IPS DF 19.7 (cell line): ENCODE measurements at regions not wholly inside any gene's neighbourhood (a gene's known extent, or its start where the extent isn't known, plus 50 kb on each side); places are given as distances from the start of the nearest gene placed in this dataset.
A peak's percentile ranks its signal among the peaks of the same experiment; 100 is the strongest.

ENCODE experiments used
- DNase-seq: peaks from one replicate; pipeline ENCODE4 v3.0.0-alpha.2; 2013; ENCODE audit warnings: low read depth, low spot score

DNA sequence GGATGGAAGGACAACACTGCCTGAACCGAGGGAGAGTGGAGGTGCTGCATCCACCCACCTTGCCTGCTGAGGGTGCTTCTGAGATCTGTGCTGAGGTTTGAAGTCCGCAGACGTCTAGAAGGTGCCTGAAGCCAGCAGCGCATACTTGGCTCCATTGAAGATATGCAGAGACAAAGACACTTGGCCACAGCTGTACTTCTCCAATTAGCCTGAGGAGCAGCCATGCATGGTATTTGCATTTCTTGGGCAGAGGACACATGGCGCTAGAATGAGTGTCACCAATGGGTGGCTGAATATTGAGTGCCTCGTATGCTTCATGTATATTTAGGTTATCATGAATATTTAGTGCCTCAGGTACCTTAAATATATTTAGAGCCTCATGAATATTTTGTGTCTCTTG, 128.7 kb upstream of the ATP6AP2 start:
- DNase-seq = no peak

DNA sequence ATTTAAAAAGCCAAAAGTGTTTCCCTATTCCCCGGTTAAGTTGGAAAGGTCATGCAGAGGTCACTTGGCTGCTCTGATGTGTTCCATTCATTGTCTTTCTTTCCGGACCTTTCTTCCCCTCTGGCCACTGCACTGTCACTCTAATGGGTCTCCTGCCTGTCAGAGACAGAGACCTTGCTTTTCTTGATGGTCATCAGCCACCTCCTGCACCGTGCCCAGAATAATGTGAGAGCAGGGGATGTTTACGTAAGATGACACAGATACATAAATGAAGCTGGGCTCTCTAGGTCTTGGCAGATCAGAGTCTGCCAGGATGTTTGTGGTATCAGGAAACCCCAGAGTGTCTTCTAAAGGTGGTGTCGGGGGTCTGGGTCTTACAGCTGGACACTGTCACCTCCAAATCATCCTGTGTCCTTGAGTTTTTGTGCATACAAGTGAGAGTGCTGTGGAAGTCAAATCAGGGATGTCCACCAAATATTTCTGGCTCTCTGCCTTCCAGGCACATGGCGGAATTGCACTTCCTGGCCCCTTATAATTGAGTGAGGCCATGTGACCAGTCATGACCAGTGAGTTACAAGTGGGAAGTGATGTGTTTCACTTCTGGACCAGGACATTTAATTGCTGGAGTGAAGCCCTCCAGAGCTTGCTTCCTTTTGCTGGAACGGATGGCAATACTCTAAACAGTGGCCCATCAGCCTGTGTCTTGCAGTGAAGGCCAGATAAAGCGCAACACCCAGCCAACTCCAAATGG, 130.6 kb upstream of the ATP6AP2 start:
- no peak for DNase-seq

DNA sequence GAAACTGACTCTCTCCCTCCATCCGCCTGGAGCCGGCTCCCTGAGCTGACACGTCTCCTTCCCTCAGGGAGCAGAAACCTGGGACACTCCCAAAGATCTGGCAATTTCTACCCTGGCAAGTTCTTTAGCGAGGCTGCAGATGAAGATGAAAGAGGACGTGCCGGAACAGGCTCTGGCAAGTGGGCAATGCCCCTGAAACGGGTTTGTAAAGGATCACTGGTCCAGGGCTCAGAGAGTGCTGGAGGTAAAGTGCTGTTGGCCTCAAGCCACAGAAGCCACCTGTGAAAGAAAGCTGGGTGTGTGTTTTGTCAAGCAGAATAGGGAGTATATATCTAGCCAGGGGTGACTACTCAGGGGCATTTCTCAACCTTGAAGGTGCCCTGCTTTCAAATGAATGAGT, 131.4 kb upstream of the ATP6AP2 start:
- DNase-seq = no peak

DNA sequence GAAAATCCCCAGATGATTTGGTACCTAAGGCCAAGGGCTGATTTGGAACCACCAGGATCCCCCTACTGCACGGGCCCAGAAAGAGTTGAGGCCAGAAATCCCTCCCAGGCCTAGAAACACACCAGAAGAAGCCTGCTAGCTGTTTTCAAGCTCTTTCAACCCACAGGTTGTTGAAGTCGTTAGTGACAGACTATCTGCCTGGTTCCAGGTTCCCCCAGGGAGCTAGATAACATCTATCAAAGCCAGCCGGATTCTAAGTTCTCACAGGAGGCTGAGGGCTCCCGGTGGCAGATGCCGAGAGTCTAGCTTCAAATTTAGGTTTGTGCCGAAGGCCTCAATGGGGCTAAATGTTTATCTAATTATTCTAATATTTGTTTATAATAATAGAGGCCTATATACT, 132.0 kb upstream of the ATP6AP2 start:
- no peak for DNase-seq

DNA sequence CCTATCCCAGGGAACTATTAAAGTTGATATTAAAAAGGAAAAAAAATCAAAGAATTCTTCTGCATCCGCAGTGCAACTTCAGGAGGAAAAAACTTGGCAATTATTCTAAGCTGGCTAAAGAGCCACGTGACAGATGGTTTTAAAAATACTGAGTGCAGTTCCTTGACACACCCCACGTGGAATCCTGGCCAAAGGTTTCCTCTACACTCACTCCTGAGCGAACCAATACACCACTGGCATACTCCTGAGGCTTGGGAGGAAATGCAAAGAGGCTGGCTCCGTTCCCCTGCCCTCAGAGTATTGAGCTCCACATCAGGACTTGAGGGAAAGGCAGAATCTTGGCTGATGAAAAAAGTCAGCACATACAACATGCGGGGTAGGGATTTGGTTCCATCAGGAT, 133.8 kb upstream of the ATP6AP2 start:
- no peak for DNase-seq

DNA sequence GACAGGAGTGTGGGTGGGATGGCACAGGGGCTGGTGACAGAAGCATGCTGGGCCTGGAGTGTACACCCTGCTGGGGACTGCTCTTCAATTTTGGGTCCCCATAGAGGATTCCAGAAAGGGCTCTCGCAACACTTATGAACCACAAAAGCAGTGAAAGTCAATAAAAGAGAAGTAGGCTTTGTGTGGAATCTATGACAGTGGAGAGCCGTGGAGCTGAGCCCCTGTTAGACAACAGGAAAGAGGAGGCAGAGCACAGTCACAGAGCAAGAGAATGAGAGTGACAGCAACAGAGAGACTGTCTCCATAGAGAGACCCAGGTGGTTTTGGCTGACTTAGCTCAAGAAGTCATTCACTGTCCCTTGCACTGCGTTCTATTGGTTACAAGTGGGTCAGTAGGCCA, 135.1 kb upstream of the ATP6AP2 start:
- DNase-seq = no peak

DNA sequence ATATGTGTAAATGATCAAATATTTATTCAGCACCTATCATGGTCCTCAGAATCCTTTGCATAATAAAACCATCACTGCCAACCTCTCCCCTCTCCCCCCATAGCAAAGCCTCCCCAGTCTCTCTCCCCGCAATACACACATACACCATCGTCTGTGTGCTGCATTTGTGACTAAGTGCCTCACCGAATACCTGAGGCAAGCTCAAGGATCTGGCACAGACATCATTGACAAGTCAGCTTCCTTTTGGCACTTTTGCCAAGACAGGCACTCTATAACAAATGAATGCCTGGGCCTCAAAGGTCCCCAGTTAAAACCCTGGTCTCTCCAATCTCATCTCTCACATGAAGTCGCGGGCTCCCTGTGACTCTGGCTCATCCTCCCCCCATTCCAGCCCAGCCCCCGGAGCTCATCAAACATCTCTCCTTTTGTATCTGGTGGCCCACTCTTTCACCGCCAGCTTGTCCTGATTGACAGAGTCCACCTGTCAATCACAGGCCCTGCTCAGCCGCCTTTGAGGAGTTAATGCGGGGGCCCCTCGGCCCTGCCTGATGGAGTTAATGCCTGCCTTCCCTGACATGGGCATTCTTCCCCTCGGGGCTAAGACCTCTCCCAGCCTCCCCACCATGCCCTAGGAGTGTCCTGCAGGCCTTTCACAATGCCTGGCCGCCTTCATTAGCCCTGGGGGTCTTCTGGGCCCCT, 135.8 kb upstream of the ATP6AP2 start:
- DNase-seq = no peak

DNA sequence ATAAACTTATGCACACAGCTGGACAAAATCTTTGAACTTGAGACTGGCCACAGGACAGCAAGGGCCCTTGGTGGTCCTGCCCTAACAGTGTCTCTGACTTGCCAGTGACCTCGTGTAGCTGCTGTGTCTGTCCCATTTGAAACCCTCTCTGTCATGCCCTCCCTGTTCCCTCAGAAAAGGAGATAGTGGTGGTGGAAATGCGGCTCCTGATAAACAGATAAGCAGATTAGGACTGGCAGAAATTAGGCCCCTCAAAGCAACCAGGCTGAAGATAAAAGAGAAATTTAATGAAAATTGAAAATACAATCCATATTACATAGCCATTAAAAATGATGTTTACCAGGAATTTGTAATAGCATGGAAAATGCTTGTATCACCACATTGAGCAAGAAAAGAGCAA, 136.6 kb upstream of the ATP6AP2 start:
- no peak for DNase-seq

DNA sequence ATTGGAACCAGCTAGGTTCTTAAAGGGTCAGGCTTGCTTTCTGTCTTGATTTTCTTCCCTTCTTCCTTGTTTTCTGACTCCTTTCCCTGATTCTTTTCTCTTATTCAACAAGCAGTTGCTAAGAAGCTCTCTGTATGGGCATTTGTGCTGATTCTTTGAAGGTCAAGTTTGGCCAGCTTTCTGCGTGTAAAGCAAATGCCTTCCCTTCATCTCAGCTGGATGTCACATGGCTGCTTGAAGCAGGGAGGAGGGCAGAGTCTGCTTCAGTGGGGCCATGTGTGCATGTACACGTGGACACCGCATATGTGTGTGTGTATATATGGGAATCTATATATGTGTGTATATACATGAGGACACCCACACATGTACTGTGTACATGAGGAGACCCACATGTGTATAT, 139.9 kb upstream of the ATP6AP2 start:
- DNase-seq = no peak

DNA sequence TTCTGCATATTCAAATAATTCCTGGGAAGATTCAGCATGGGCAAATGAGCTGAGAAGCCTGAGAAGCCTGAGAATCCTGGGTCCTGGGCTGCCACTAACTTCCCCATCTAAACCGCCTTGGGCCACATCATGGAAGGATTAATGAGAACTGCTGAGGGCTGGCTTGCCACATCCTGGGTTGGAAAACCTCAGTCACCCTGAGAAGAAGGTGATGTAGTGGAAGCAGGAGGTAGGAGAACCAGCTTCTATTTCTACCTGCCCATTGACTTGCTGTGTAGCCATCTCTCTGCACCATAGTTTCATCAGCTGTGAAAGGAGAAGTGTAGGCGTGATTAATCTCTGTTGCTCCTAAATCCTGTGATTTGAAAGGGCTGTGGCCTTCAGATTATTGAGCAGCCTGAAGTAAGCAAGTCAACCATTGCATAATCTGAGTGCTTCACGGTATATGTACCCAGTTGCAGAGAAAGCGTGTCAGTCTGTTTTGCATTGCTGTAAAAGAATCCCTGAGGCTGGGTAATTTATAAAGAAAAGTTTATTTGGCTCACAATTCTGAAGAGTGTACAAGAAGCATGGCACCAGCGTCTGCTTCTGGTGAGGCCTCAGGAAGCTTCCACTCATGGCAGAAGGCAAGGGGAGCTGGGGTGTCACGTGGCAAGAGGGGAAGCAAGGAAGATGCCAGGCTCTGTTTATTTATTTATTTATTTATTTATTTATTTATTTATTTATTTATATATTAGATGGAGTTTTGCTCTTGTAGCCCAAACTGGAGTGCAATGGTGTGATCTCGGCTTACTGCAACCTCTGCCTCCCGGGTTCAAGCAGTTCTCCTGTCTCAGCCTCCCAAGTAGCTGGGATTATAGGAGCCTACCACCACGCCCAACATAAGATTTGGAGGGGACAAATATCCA, 140.9 kb upstream of the ATP6AP2 start:
- no peak for DNase-seq

DNA sequence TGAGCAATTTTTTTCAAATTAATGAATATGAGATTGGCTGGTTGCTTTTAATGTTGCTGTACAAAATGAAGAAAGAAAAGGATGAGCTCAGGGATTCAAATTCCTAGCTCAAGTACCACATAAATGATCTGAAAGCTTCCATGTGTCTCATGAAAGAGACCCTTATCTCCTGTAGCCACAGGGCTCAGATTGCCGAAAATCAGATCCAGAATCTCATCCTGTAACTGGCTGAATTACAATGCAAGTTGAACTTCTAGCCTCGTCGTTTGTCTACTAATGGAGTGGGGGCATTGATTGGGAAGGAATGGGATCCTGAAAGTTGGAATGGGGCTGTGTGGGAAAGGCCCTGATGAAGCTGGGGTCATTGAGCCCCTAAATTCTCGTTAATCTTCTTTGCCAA, 143.4 kb upstream of the ATP6AP2 start:
- no peak for DNase-seq

DNA sequence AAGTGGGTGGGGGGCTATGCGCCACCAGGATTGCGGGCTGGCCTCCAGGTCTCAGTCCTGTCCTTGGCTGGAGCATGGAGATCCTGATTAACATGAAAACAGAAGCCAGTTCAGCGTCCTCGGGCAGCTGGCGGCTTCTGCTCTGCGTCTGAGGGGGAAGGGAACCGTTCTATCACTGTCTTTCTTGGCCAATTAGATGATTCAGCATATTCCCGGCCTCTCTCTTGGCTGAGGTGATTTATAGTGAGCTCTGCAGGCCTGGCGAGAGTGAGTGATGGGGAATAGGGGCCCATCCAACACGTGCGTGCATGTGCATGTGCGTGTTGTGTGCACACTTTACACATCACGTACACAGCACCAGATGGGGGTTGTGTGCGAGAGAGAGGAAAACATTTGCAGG, 145.8 kb upstream of the ATP6AP2 start:
- DNase-seq = peak; percentile 15

DNA sequence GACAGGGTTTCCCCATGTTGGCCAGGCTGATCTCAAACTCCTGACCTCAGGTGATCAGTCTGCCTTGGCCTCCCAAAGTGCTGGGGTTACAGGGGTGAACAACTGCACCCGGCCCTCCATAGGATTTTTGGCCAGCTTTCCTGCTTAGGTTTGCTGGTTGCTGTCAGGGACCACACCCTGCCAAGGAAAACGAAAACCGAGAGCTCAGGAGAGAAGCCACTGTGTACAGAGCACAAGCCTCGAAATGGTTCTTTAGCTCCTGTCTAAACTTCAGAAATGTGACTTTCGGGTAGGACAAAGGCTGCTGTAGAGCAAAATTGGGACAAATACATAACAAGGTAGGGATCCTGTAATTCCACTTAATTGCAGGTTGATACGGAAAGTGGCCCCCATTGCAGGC, 146.3 kb upstream of the ATP6AP2 start:
- DNase-seq = no peak

DNA sequence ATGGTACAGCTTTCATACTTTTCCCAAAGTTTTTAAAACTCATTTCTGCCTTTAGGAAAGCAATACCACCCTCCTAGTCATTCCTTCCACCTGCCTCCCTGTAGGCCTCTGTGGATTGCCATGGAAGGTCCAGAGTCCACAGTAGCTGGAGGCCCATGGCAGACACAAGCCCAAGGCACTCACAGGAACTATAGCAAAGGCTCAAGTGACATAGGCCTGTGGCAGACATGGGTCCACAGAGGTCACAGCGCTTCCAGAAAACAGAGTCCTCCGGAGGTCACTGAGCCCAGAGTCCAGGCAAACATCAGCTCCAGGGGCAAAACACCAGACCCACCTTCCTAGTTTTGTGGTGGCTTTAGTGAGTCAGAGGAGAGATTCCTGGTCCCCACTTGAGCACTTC, 147.6 kb upstream of the ATP6AP2 start:
- no peak for DNase-seq

DNA sequence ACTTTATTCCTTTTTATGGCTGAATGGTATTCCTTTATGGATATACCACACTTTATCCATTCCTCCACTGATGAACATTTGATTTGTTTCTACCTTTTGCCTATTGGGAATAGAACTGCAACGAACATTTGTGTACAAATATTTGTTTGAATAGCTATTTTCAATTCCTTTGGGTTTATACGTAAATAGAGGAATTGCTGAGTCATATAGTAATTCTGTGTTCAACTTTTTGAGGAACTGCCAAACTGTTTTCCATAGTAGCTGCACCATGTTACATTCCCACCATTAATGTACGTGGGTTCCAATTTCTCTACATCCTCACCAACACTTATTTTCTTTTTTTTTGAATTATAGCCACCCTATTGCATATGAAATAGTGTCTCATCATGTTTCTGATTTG, 156.5 kb upstream of the ATP6AP2 start:
- DNase-seq = no peak

DNA sequence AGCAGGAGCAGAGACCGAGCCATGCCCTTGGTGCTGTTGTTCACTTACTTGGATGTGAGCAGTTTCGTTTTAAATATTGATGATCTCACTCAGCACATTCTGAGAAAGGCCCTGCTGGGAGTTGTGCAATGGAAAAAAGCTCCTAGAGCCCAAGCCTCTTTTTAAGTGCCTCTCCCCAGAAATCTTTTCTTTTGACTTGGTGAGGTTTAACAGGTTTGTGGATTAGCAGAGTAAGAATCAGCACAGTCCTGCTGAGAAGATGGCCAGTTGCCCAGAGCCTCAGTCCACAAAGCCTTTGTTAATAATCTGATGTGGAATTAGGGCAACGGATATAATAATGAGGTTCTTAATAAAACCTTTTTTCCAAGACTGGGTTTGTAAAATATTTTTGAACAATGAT, 157.5 kb upstream of the ATP6AP2 start:
- DNase-seq = no peak

DNA sequence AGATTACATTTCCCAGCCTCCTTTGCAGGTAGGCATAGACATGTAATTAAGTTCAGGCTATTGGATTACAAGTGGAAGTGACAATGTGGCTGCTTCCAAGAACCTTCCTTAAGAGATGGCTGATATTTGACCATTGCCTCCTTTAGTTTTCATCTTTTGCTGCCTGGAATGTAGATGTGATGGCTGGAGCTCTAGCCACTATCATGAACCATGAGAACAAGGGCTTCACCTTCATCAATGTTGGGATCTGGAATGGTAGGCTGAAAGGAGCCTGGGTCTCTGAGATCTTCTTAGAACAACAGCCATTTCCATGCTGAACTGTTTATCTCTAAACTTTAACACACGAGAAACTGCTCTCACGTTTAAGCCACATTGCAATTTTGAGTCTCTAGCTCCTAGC, 158.7 kb upstream of the ATP6AP2 start:
- DNase-seq = no peak

DNA sequence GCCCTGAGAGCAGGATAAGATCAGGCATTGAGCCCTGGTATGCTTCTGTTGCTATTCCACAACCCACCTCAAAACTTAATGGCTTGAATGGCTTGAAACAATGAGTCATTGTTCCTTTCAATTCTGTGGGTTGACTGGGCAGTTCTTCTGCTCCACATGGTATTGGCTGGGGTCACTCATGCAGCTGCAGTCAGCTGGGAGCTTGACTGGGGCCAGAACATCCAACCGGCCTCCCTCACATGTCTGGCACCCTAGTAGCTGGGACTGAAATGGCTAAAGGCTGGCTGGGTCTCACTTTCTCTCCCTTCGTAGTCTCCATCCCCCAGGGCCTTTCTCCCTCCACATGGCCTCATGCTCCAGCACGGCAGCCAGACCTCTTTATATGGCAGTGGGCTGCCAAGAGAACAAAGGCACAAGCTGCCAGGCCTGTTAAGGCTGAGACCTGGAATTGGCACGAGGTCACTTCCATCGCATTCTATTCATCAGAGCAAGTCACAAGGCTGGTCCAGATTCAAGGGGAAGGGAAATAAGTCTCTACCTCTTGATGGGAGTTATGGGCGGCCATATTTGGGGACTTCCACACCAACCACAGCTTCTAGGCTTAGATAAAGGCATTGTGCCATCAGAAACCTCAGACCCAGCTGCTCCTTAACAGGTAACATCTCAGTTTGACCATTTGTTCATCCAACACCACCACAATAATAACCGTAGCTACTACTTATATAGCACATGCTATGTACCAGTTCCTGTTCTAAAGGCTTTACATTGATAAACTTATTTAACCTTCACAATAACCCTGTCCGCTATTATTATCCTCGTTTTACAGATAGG, 159.7 kb upstream of the ATP6AP2 start:
- no peak for DNase-seq

DNA sequence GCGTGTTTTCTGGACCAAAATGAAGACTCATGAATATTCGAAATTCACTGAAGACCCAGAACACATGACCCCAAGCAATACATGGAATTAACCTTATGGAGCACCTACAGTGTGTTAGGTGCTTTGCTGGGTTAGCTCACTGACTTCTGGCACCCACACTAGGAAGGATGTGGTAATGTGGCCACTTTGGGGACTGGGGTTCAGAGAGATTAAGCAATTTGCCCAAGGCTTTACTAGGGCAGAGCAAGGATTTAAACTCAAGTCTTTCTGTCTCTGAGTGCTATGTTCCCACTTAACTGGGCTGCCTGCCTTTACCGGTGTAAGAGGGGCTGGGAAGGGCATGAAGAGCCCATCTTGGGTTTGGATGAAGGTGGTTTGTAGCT, 162.0 kb upstream of the ATP6AP2 start:
- DNase-seq = no peak

DNA sequence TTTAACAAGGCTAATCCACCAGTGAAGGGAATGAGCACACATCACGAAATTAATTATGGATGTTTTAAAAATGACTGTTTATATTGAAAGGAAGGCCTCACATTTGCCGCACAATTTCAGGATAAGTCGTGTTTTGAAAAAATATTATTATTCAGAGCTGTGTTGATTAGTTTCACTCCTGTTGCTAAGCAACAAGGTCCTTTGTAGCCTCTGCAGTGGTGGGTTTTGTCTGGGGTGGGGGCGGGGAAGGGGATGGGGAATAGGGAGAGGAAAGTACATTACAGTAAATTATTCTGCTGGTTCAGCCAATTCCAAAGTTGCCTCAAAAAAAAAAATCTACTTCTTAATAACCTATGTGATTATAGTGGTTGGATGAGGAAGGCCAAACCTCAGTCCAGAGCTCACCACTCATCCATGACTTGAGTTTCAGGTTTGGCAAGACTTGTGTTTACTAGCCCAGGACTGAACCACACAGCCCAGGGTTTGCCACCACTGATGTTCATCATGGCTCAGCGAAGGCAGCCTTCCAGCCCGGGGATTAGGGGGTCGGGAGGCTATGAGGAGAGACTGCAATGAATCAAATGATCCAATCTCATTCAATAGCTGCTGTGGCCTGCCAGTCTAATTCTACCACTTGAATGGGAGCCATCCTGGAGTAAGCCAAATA, 162.5 kb upstream of the ATP6AP2 start:
- DNase-seq = no peak

DNA sequence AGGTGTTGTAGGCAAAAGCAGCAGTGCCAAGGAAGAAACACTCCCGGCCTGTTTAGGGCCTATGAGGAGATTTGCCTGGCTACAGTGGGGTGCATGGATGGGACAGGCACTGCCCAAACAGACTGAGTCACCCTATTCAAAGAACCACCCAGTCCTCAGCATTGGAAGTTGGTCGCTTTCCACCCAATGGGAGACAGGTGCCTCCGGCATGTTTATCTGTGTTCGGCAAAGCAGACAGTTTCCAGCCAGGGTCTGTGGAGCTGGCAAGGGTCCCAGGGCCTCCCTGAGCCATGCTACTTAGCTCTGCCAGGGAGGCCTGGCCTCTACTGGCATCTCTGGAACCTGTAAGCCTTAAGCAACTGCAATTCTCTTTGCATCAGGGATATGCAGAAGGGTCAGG, 165.1 kb upstream of the ATP6AP2 start:
- DNase-seq = no peak
